ENCODE measurements at regions not wholly inside any gene's neighbourhood (a gene's known extent, or its start where the extent isn't known, plus 50 kb on each side); places are given as distances from the start of the nearest gene placed in this dataset.

GRCh38 chr6:40810171-40810570 is 223.0 kb upstream of the LRFN2 start:
- TF ChIP-seq EZH2 (IDR thresholded peaks at IDR 0.05; ENCODE audit: low read depth, low read length, severe bottlenecking), result no peak
- no peak for TF ChIP-seq CTCF (IDR thresholded peaks at IDR 0.05; ENCODE audit: control extremely low read depth in 1 of 3, insufficient read depth in 1 of 3, low read depth in 1 of 3, low read length in 3 of 3)
